Activated naive CD8-positive, alpha-beta T cell treated with anti-CD3 and anti-CD28 coated beads, Interleukin-2, amount 50 U/mL, for 16 hours (primary cell): ENCODE measurements at regions not wholly inside any gene's neighbourhood (a gene's known extent, or its start where the extent isn't known, plus 50 kb on each side); places are given as distances from the start of the nearest gene placed in this dataset.
"Not testable (repeated sequence)": the region's sequence is repeated elsewhere in the genome, so short reads cannot be mapped to it uniquely, and the experiment has no call there.

ENCODE experiments used
- DNase-seq: peaks from one replicate; pipeline ENCODE4 v3.0.0-alpha.2; 2020; ENCODE audit warnings: low read depth, low spot score

DNA sequence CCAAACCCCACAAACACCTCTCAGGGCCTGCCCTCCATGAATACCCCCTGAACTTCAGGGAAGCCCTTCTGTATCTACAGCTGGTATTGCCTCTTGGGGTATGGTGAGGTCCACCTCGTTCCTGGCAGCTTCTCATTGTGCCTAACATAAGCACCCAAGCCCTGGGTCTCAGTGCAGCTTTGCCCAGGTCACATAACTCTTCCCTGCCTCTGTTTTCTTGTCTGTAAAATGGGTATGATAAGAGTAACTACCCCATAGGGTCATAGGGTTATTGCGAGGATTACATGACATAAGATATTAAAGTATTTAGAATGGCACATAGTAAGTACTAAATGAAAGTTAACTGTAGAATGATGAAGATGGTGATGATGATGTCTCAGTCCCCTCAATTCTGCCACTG is 190.0 kb upstream of the PWP1 start:
- DNase-seq: no peak

DNA sequence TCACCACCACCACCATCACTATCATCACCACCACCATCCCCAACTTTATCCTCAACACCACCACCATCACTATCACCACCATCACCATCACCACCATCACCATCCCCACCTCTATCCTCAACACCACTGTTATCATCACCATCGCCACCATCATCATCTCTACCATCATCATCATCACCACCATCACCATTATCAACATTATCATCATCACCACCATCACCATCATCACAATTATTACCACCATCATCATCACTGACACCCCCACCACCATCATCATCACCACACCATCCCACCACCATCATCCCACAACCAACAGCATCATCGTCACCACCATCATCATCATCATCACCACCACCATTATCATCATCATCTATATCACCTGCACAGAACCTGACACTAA is 188.4 kb upstream of the PWP1 start:
- no peak for DNase-seq

DNA sequence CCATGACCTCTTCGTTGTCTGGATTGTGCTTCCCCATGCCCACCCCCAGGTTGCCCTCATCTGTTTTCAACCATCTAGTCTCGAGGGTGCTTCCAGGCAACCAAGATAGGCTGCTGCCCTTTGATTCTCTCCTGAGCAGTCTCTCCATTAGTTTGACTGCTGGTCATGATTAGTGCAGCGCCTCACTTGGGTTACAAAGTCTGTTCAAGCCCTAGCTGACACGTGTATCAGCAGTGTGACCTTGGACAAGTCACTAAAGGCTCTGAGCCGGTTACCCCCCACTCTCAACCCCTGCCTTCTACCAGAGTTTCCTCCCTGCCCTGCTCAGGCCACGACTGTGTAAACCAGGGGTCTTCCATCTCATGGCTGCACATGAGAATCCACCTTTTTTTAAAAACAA is 185.3 kb upstream of the PWP1 start:
- DNase-seq: no peak

DNA sequence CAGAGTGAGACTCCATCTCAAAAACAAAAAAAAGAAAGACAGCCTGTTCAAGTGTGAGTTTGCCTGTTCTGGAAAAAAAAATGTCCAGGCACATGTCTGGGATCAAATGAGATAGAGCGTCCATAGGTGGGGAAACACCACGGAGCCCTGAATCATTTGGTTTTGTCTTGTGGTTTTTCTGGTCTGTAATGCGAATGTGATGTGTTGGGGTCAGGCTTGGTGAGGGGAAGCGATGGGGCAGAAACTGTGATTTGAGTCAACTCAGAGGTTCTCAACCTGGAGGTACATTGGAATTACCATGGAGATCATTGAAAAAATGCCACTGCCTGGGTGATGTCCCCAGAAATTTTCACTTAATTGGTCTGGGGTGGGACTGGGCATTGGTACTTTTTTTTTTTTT is 183.9 kb upstream of the PWP1 start:
- no peak for DNase-seq

DNA sequence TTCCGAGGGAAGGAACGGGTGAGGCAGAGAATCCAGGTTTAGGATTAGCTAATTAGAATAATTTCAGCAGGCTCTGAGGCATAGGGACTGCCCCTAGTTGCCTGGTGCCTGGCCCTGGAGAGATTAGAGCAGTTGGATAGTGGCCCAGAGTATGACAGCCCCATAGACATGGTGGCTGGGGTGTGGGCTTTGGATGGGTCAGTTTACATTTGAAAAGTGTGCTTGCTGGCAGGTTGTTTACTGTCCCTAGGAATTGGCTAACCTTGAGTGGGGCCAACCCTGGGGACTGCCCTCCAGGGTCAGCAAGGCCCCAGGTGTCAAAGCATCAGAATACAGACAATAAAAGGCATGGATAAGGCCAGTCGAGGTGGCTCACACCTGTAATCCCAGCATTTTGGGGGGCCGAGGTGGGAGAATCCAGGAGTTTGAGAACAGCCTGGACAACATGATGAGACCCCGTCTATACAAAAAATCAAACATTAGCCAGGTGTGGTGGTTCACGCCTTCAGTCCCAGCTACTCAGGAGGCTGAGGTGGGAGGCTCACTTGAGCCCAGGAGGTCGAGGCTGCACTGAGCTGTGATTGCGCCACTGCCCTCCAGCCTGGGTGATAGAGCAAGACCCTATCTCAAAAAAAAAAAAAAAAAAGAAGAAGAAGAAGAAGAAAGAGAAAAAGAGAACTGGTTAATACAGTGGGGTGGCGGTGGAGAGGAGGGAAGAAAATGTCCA is 182.3 kb upstream of the PWP1 start:
- no peak for DNase-seq

DNA sequence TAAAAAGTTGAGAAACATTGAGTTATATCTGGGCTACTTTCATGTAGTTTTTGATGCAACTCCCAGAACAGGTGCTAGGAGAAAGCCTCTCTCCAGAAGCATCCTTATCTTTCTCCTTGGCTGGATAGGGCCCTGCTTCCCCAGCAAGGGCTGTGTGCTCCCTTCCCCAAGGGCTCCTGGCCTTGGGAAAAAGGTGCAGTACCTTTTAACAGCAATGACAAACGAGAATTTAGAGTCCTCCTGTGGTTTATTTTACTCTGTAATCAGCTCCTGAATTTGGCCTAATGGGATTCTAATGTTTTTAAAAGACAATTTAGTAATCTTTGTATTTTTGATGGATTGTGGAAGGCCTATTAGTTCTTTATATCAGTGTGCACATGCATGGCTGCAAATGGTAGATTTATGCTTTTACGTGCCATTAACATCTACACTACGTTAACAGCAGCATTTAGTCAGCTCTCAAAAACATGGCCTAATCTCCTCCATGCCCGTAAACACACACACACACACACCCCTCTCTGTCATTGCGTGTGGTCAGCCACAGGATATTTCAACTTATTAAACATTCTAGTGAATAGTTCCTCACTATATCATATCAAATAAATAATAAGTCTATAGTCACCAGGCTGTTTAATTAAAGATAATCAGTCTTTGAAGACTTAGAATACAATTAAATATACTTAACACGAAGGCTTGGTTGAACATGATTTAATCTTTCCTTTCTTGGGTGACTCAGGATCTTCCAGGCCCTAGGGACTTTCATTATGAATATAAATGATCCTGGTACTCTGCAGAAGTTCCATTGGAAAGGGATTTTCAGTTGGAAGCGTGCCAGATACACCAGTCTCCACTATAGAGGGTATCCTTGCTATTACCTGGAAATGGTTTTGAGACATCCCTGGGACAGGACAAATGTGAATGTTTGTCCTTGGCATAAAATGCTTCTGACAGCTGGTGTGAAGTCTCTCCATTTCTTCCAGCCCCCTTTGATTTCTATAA is 181.4 kb upstream of the PWP1 start:
- no peak for DNase-seq

DNA sequence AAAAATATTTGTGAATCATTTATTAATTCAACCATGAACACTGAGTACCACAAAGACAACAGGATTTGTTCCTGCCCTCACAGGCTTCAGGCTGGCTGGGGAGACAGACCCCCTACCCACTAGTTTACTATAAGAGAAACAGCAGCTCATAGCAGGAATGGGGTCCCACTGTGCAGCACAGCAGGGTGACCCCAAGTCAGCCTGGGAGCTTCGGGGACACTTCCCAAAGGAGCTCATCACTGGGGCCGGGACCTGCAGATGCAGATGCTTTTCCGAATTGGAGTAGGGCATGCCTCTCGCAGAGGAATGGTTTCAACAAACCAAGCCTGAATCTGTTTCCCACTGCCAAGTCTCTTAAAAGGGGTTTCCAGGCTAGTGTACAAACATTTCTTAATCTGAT is 176.2 kb upstream of the PWP1 start:
- no peak for DNase-seq

DNA sequence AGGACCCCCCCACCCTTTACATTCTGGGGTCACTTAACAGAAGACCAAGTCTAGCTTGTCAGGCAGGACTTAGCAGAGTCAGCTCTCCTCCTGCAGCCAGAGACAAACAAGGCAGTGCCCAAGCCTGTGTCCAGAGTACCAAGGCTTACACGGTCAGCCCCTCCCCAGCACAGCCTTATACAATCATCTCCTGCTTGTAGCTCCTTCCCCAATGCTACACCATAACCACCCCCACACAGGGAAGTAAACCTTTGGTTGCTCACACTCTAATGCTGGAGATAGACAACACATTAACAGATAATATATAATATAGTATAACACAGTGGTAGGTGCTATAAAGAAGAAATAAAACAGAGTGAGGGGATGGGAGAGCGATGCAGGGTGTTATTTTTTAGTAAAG is 175.4 kb upstream of the PWP1 start:
- no peak for DNase-seq

DNA sequence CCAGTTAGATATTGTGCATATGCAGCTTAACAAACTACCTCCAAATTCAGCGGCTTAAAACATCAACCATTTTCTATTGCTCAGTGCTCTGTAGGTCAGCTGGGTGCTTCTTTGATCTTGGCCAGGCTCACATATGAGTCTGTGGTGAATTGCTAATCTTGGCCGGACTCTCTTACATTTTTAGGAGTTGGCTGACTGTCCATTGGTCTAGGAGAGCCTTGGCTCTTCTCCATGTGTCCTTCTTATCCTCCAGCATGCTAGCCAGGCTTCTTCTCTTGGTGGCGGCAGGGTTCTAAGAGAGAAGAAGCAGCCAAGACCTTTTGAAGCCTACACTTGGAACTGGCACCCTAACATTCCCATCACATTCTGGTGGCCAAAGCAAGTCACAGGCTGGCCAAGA is 174.3 kb upstream of the PWP1 start:
- DNase-seq: no peak

DNA sequence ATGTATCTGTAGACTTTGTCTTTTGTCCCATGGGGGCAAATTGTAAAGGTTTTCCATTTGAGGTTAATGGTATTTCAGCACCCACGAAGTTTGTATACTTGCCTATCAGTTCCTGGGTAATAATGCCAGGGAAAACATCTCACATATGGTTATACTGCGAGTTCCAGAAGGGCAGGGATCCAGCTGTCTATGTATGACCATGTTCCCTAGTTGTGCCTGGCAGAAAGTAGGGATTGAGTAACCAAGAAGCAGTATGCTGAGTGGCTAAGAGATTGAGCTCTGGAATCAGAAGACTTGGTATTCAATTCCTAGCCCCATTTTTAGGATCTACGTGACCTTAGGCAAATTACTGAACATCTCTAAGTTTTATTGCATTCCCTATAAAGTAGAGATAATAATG is 173.2 kb upstream of the PWP1 start:
- no peak for DNase-seq

DNA sequence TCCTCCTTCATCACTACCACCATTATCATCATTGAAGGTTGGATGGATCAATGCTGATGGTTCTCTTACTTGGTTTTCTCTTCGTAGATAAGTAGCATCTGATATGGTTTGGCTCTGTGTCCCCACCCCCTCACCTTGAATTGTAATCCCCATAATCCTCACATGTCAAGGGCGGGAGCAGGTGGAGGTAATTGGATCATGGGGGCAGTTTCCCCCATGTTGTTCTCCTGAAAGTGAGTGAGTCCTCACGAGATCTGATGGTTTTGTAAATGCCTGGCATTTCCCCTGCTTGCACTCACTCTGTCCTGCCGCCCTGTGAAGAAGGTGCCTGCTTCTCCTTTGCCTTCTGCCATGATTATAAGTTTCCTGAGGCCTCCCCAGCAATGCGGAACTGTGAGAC is 172.4 kb upstream of the PWP1 start:
- DNase-seq: no peak

DNA sequence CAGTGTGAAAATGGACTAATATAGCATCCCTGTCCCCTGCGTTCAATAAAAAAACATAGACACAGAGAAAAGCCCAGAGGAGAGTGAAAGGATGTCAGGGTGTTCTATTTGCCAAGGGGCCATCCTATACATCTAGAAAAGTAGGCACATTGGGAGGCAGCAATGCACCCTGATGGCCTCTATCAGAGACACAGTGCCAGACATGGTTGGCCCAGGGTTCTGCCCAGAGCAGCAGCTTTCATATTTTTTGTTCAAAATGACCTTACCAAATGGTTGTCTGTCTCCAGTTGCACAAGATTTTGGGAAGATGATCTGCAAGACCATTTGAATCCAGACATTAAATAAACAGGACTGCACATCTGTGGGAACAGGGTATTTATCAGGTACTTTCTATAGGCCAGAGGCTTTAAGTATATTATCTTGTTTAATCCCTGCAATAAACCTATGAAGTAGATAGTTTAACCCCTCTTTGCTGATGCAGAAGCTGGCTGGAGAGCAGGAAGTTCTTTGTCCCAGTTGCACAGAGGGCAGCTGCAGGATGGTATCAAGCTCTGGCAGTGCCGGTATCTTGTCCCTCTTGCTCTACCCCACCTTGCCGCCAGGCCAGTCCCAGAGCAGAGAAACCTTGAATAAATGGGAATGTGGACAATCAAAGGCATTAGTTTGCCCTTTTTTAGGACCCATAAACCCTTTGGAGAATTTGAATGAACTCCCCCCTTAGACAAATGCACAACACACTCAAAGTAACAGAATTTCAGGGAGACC is 171.8 kb upstream of the PWP1 start:
- no peak for DNase-seq

DNA sequence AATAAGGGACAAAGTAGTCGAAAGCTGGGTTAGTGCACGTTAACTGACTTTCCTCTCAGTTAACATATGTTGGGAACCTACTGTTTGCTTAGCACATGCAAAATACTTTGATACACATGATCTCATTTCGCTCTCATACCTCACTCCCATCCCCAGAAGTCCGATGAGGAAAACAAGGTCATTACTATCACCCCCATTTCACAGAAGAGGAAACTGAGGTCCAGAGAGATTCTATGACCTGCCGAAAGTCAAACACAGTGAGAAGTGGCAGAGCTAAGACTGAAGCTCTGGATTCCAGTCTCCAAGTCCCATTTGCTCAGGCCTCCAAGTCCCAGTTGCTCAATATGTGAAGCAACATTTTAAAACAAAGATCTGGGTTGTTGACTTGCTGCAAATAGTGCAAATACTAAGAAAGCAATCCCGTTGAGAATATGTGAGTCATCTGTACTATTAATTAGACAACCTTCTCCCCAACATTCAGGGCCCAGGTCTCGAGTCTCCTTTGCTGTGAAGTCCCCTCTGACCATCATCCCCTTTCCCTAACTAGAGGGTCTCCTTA is 170.6 kb upstream of the PWP1 start:
- DNase-seq: no peak

DNA sequence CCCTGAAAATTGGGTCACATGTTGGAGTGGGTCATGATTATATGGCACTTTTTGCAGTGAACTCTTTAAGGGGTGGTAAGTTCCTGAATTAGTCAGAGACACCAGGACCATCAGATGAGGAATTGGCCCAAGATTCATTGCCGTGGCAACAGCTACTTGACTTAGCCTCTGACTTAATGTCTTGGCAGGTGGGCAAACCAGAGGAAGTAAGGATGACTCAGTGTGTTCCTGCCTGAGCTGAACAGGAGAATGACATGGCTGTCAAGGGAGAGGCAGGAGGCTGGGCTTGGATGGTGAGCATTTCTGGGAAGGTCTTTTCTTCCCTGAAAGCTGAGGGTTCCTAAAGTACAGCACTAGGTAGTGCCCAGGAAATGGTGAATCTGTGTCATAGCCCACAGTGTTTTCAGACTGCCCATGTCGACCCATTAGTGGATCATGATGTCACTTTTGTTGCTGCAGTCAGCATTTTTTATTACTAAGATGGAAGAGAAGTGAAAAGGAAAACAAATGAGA is 170.1 kb upstream of the PWP1 start:
- DNase-seq: no peak

DNA sequence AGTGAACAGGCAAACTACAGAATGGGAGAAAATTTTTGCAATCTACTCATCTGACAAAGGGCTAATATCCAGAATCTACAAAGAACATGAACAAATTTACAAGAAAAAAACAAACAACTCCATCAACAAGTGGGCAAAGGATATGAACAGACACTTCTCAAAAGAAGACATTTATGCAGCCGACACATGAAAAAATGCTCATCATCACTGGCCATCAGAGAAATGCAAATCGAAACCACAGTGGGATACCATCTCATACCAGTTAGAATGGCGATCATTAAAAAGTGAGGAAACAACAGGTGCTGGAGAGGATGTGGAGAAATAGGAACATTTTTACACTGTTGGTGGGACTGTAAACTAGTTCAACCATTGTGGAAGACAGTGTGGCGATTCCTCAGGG is 167.8 kb upstream of the PWP1 start:
- DNase-seq: not testable (repeated sequence)

DNA sequence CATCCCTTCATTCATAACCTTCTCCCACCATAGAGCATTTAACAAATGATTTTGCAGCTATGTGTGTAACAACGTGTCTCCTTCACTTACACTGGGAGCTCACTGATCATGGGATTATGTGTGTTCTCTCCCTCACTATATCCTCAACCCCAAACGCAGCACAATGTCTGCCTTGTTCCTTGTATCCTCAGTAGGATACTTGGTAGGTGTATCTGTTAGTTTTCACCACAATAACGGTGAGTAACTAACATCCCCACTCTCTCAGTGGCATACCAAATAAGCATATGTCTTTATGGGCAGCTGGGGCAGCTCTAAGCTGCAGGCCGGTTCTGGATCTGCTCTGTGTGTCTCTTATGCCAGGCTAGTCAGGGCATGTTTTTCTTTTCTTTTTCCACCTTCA is 166.7 kb upstream of the PWP1 start:
- DNase-seq: no peak

DNA sequence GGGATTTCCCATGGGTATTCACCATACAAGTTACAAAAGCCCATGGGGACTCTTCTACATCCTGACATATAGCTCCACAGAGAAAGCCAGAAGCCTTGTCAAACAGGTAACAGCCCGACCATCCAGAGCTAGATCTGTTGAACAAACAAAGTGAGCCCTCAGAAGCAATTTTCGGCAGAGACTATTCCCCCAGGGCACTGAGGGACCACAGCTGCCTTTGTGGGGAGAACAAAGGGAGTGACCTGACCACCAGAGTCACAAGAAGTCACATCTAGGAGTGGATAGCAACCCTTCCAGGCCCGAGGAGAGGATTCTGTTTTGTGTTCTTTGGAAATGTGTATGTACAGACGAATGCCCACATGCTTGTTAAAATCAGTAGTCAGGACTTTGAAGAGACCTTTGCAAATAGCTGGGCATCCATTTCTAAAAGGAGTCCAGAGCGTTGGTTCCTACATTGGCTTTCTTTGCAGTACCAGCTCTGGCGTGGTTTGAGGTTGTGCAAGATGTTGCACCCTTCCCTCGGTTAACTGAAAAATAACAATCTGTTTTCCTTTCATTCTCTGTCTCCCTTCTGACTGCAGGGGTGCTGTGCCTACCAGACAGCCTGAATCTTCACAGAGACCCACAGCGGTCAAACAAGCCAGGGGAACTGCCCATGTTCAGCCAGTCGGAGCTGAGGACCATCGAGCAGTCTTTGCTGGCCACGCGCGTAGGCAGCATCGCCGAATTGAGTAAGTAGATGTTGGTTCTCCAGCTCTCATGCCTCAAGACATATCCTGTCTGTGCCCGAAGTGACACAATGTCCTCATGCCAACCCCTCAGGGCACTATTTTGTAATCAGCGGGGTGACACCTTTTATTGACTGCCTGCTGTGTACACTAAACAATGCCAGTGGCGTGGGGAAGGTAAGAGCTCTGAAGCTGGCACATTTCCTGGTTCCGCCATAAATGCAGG is 165.4 kb upstream of the PWP1 start:
- no peak for DNase-seq

DNA sequence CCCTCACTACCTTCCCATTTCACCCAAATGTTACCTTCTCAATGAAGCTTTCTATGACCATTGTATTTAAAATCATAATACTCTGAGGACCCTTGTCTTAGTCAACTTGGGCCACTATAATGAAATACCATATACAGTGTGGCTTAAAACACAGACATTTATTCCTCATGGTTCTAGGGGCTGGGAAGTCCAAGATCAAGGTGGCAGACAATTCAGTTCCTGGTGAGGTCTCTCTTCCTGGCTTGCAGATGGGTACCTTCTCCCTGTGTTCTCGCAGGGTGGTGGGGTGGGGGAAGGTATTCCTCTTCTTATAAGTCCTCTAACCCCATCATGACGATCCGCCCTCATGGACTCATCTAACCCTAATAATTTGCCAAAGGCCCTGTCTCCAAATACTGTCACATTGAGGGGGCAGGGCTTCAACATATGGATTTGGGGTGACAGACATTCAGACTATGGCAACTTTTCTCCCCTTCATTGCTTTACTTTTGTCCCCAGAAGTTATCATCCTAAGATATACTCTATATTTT is 163.7 kb upstream of the PWP1 start:
- no peak for DNase-seq

DNA sequence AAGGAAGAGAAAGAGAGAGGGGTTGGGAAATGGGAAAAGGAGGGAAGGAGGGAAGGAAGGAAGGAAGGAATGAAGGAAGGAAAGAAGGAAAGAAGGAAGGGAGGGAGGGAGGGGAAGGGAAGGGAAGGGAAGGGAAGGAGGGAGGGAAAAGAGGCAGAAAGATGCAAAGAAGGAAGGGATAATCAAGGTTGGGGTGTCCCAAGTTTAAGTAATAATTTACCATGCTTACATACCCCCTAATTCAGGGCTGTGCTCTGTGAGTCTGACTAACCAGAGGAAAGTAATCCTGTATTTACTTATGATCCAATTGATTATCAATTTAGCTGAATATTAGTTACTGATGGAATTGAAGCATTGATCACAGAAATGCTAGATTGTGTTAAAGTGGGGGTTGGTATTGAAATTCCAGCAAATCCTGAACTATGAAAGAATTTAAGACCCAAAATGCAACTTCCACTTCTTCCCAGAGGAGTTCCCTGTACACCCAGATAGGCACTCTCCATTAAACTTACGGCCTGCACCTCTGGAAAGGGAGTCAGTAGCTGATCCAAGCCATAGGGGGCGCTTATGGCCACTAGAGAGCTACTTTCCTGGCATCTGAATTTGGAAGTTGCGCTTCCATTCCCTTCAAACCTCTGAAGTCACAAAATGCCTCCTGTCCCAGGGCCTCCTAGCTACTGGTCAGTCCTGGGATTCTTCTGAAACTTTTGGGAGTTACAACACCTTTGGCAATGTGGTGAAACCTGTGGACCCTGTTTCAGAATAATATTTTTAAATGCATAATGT is 162.7 kb upstream of the PWP1 start:
- DNase-seq: no peak
